ENCODE measurements at regions not wholly inside any gene's neighbourhood (a gene's known extent, or its start where the extent isn't known, plus 50 kb on each side); places are given as distances from the start of the nearest gene placed in this dataset.

GRCh38 chr4:12861422-12861821, 622.7 kb downstream of the RAB28 start:
- no peak for TF ChIP-seq CTCF (IDR thresholded peaks at IDR 0.05; ENCODE audit: low read depth, low read length)
- H3K4me3 ChIP-seq (ENCODE audit: low read depth, low read length), result no peak overlapping the region

DNA sequence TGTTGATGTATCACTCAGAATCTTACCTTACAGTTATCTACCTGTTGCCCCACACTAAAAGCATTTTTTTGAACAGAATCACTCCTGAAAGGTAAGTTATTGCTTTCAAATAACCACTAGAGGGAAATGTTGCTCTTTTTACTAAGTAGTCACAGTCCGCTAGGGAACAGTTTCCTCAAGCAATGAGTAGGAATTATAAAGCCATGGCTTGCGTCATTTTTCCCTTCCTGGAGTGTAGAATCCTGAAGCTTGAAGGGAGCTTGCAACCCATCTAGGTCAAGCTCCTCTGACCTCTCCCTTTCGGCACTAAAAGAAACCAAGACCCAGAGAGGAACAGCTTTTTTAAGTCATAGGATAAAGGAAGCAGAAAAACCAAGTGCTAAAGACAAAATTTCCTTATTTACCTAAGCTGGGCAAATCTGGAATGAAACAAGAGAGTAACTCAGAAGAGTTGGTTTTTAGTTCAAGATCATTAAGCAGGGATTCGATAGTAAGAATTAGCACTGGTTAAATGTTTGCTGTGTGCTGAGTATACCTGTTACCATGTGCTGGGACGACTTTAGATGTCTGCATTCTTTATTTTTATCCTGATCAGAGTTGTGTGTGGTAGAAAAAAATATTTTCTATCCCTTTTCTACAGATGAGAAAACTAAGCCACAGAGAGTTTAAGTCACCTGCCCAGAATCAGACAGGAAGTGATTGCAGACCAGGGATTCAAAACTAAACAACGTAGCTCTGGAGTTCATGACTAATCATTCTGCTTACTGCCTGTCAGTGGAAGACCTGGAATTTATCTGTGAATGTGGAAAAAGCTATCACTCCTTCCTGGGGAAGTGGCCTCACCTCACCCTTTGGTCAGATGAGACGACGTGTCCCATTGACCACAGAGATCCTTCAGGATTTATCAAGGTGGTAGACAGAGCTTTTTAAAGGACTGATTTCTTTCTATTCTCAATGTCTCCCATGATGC, 631.5 kb downstream of the RAB28 start:
- no peak overlapping the region for H3K4me3 ChIP-seq (ENCODE audit: low read depth, low read length)
- no peak for TF ChIP-seq CTCF (IDR thresholded peaks at IDR 0.05; ENCODE audit: low read depth, low read length)

- no peak overlapping the region for H3K4me3 ChIP-seq (ENCODE audit: low read depth, low read length)
- TF ChIP-seq CTCF (IDR thresholded peaks at IDR 0.05; ENCODE audit: low read depth, low read length), result no peak
Measured at GRCh38 chr4:12846368-12846767, 637.8 kb downstream of the RAB28 start.

- no peak for TF ChIP-seq CTCF (IDR thresholded peaks at IDR 0.05; ENCODE audit: low read depth, low read length)
- H3K4me3 ChIP-seq (ENCODE audit: low read depth, low read length), result no peak overlapping the region
Measured at GRCh38 chr4:12844141-12844540, 640.0 kb downstream of the RAB28 start.

DNA sequence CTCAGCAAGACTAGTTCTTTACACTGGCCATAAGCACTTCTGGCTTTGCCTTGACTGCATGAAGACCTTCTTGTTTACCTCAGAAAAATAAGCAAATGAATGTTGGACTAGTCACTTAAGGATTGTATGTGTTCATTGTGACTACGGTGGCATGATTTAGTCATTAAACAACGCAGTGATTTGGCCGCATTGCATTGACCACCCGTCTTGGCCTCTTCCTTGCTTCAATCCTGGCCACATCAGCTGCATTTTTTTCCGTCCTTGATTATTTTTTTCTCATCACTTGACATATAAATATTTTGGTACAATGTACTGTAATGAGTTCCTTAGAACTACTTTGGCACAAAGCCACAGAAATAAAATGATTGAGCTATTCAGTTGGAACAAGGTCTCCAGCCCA, 656.2 kb downstream of the RAB28 start:
- no peak for TF ChIP-seq CTCF (IDR thresholded peaks at IDR 0.05; ENCODE audit: low read depth, low read length)

GRCh38 chr4:12791536-12791935, 692.6 kb downstream of the RAB28 start:
- no peak for TF ChIP-seq CTCF (IDR thresholded peaks at IDR 0.05; ENCODE audit: low read depth, low read length)
- H3K4me3 ChIP-seq (ENCODE audit: low read depth, low read length), result no peak overlapping the region

More for the DNA sequence above, 656.2 kb downstream of the RAB28 start:
- H3K4me3 ChIP-seq (ENCODE audit: low read depth, low read length), result no peak overlapping the region

- H3K4me3 ChIP-seq (ENCODE audit: low read depth, low read length), result no peak overlapping the region
- no peak for TF ChIP-seq CTCF (IDR thresholded peaks at IDR 0.05; ENCODE audit: low read depth, low read length)
Measured at GRCh38 chr4:12787261-12787660, 696.9 kb downstream of the RAB28 start.
